SK-N-SH (cell line): ENCODE measurements at regions not wholly inside any gene's neighbourhood (a gene's known extent, or its start where the extent isn't known, plus 50 kb on each side); places are given as distances from the start of the nearest gene placed in this dataset.

Source experiments
- CTCF ChIA-PET: fragments of 300-600, 350-600 bp; formaldehyde crosslinking; extraction: SDS; loops from one replicate; lab custom pipeline; 2021; lab: Yijun Ruan, JAX
- POLR2A ChIA-PET: fragments of 350-600 bp; sonication (Branson Sonifier 250); formaldehyde crosslinking; extraction: SDS; loops from one replicate; lab custom pipeline; 2020; ENCODE audit warnings: antibody characterized with exemption, inconsistent platforms; lab: Yijun Ruan, JAX
- DNase-seq: peaks from one replicate; pipeline ENCODE4 v3.0.0; 2012
- H2AFZ ChIP-seq: fragments of 200-600 bp; sonication (generic); 2 replicates; pipeline ENCODE4 v1.8.1; 2016; ENCODE audit warnings: antibody characterized with exemption, mild to moderate bottlenecking, low read depth
- H3F3A ChIP-seq: fragments of 200-600 bp; sonication (generic); replicated peaks from 2 replicates; pipeline ENCODE3; 2016; ENCODE audit warnings: antibody characterized with exemption, mild to moderate bottlenecking; ENCODE audit not compliant: insufficient read depth
- H3K27ac ChIP-seq, 2 experiments: fragments of 200-500 bp in 1 of 2; fragments of 200-600 bp in 1 of 2; sonication (Bioruptor generic) in 1 of 2; sonication (generic), shearing (Covaris generic) in 1 of 2; 2 replicates each; pipeline versions ENCODE4 v1.5.1 to v1.6.1; 2014 to 2016; ENCODE audit warnings: low read depth in 2 of 2, inconsistent platforms in 1 of 2, low read length in 1 of 2, mild to moderate bottlenecking in 1 of 2, mixed read lengths in 1 of 2
- H3K27me3 ChIP-seq: fragments of 200-600 bp; sonication (generic), shearing (Covaris generic); 2 replicates; pipeline ENCODE4 v1.6.1; 2016; ENCODE audit warnings: mixed run types; ENCODE audit not compliant: insufficient read depth
- H3K36me3 ChIP-seq, 2 experiments: fragments of 200-500 bp in 1 of 2; fragments of 200-600 bp in 1 of 2; sonication (Bioruptor generic) in 1 of 2; sonication (generic) in 1 of 2; replicated peaks in 1 of 2; 2 replicates each; pipeline versions ENCODE3 to v1.5.1; 2014 to 2016; ENCODE audit warnings: low read length in 1 of 2, mild to moderate bottlenecking in 1 of 2; ENCODE audit not compliant: insufficient read depth in 2 of 2, control insufficient read depth in 1 of 2
- H3K4me1 ChIP-seq, 2 experiments: fragments of 200-500 bp in 1 of 2; fragments of 200-600 bp in 1 of 2; sonication (Bioruptor generic) in 1 of 2; sonication (generic), shearing (Covaris generic) in 1 of 2; 2 replicates each; pipeline versions ENCODE4 v1.5.1 to v1.6.1; 2014 to 2016; ENCODE audit warnings: low read depth in 1 of 2, low read length in 1 of 2, mixed run types in 1 of 2; ENCODE audit not compliant: insufficient read depth in 2 of 2, control insufficient read depth in 1 of 2
- H3K4me2 ChIP-seq: fragments of 200-600 bp; sonication (generic), shearing (Covaris generic); 2 replicates; pipeline ENCODE4 v1.6.1; 2017; ENCODE audit warnings: mixed run types
- H3K4me3 ChIP-seq, 2 experiments: fragments of 200-500 bp in 1 of 2; fragments of 200-600 bp in 1 of 2; sonication (Bioruptor generic) in 1 of 2; sonication (generic), shearing (Covaris generic) in 1 of 2; 2 replicates each; pipeline versions ENCODE4 v1.5.1 to v1.8.1; 2014 to 2016; ENCODE audit warnings: low read depth in 2 of 2, inconsistent platforms in 1 of 2, low read length in 1 of 2, mild to moderate bottlenecking in 1 of 2, mixed read lengths in 1 of 2, moderate library complexity in 1 of 2
- H3K79me2 ChIP-seq: fragments of 200-600 bp; sonication (generic); 2 replicates; pipeline ENCODE4 v1.8.1; 2017; ENCODE audit warnings: mild to moderate bottlenecking; ENCODE audit not compliant: insufficient read depth
- H3K9ac ChIP-seq: fragments of 200-600 bp; sonication (generic); 2 replicates; pipeline ENCODE4 v1.6.1; 2017; ENCODE audit warnings: mixed run types
- H3K9me2 ChIP-seq: fragments of 200-600 bp; sonication (generic); 2 replicates; pipeline ENCODE4 v1.6.1; 2017; ENCODE audit warnings: mixed run types
- H3K9me3 ChIP-seq: fragments of 200-600 bp; sonication (generic); 2 replicates; pipeline ENCODE4 v1.6.1; 2017; ENCODE audit warnings: mixed run types, mild to moderate bottlenecking, moderate library complexity
- H4K20me1 ChIP-seq: fragments of 200-600 bp; sonication (generic); 2 replicates; pipeline ENCODE4 v1.6.1; 2017; ENCODE audit warnings: mild to moderate bottlenecking, mixed run types; ENCODE audit not compliant: insufficient read depth
- EZH2phosphoT487 ChIP-seq: fragments of 200-600 bp; sonication (generic); IDR thresholded peaks from 2 replicates; pipeline ENCODE4 v1.6.1; 2017; ENCODE audit warnings: low read depth, mixed run types, mild to moderate bottlenecking, antibody characterized with exemption, moderate library complexity, borderline replicate concordance
- FOSL2 ChIP-seq: IDR thresholded peaks from 2 replicates; pipeline ENCODE4 v1.4.0; 2012; ENCODE audit warnings: low read depth, mild to moderate bottlenecking, moderate library complexity, borderline replicate concordance
- FOXM1 ChIP-seq: IDR thresholded peaks from 2 replicates; pipeline ENCODE4 v1.4.0; 2012; ENCODE audit warnings: low read depth, mild to moderate bottlenecking
- GABPA ChIP-seq: IDR thresholded peaks from 2 replicates; pipeline ENCODE4 v1.4.0; 2012; ENCODE audit warnings: low read depth, mild to moderate bottlenecking
- MEF2A ChIP-seq: IDR thresholded peaks from 2 replicates; pipeline ENCODE4 v1.4.0; 2012; ENCODE audit warnings: low read depth, borderline replicate concordance
- MXI1 ChIP-seq: IDR thresholded peaks from 2 replicates; pipeline ENCODE4 v1.6.1; 2012; ENCODE audit warnings: mild to moderate bottlenecking, low read depth, low read length, improper control_type of control experiment
- NRF1 ChIP-seq: IDR thresholded peaks from 2 replicates; pipeline ENCODE4 v1.6.1; 2012; ENCODE audit warnings: low read depth, mild to moderate bottlenecking, low read length
- PBX3 ChIP-seq: IDR thresholded peaks from 2 replicates; pipeline ENCODE4; 2012
- POLR2AphosphoS5 ChIP-seq: IDR thresholded peaks from 2 replicates; pipeline ENCODE4 v1.6.1; 2012; ENCODE audit warnings: low read depth, low read length
- RCOR1 ChIP-seq: fragments of 150-350 bp; IDR thresholded peaks from 2 replicates; pipeline ENCODE4 v1.6.1; 2017; ENCODE audit warnings: antibody characterized with exemption, low read length
- REST ChIP-seq: IDR thresholded peaks from 2 replicates; pipeline ENCODE4 v1.6.1; 2012; ENCODE audit warnings: mild to moderate bottlenecking, low read depth, low read length, moderate library complexity
- RFX5 ChIP-seq: IDR thresholded peaks from 2 replicates; pipeline ENCODE4 v1.6.1; 2012; ENCODE audit warnings: mild to moderate bottlenecking, improper control_type of control experiment, low read length
- RXRA ChIP-seq: IDR thresholded peaks from 2 replicates; pipeline ENCODE4 v1.4.0; 2012; ENCODE audit warnings: low read depth, mild to moderate bottlenecking, borderline replicate concordance
- SMC3 ChIP-seq: IDR thresholded peaks from 2 replicates; pipeline ENCODE4 v1.6.1; 2012; ENCODE audit warnings: low read depth, low read length, improper control_type of control experiment
- TAF1 ChIP-seq: IDR thresholded peaks from 2 replicates; pipeline ENCODE4 v1.6.1; 2012; ENCODE audit warnings: low read depth, mild to moderate bottlenecking, low read length, moderate library complexity, borderline replicate concordance
- TCF12 ChIP-seq: IDR thresholded peaks from 2 replicates; pipeline ENCODE4 v1.4.0; 2012
- TEAD4 ChIP-seq: IDR thresholded peaks from 2 replicates; pipeline ENCODE4 v1.4.0; 2012; ENCODE audit warnings: mild to moderate bottlenecking, borderline replicate concordance; ENCODE audit not compliant: insufficient read depth
- USF1 ChIP-seq: IDR thresholded peaks from 2 replicates; pipeline ENCODE4 v1.4.0; 2012; ENCODE audit warnings: low read depth, borderline replicate concordance
- USF2 ChIP-seq: fragments of 150-350 bp; IDR thresholded peaks from 2 replicates; pipeline ENCODE4 v1.6.1; 2017; ENCODE audit warnings: antibody characterized with exemption, low read length, low read depth, borderline replicate concordance
- ZBTB33 ChIP-seq: IDR thresholded peaks from 2 replicates; pipeline ENCODE4 v1.4.0; 2012; ENCODE audit warnings: low read depth, borderline replicate concordance
- WGBS: methylation state at CpG from one replicate; pipeline ENCODE4 v1.1.6; 2017; ENCODE audit warnings: low lambda C conversion rate; 5-methylcytosine and 5-hydroxymethylcytosine counted together

- ChIA-PET CTCF (no interaction called here), POLR2A (no interaction called here)
- no peaks in the 10 kb centered on the region for H3K4me1 ChIP-seq
- H3K79me2 ChIP-seq, result no peaks in the 10 kb centered on the region
- no peak overlapping the region for H3K4me2 ChIP-seq
- TF ChIP-seq ZBTB33, result no peak
- no peak for TF ChIP-seq MEF2A
- TF ChIP-seq FOXM1, result no peak
- TF ChIP-seq MXI1, result no peak
- TF ChIP-seq RCOR1, result no peak
- no peak for TF ChIP-seq GABPA
- no peak for TF ChIP-seq USF1
- TF ChIP-seq TEAD4, result no peak
- no peak for TF ChIP-seq REST
- TF ChIP-seq PBX3, result no peak
- TF ChIP-seq EZH2phosphoT487, result no peak
- TF ChIP-seq RFX5, result no peak
- TF ChIP-seq TCF12, result no peak
- no peak for TF ChIP-seq RXRA
- TF ChIP-seq USF2, result no peak
- TF ChIP-seq POLR2AphosphoS5, result no peak
- TF ChIP-seq NRF1, result no peak
- no peak for TF ChIP-seq SMC3
- no peak for TF ChIP-seq FOSL2
- TF ChIP-seq TAF1, result no peak
- no peak overlapping the region for H3K4me3 ChIP-seq
- no peaks in the 10 kb centered on the region for H3K9me2 ChIP-seq
- no peak overlapping the region for H2AFZ ChIP-seq
- H3K9ac ChIP-seq, result no peak overlapping the region
- no peaks in the 10 kb centered on the region for H4K20me1 ChIP-seq
- whole genome bisulfite sequencing, result 89% methylated on average over 3 of the region's 3 CpGs
- no peak for DNase-seq
- no peak overlapping the region for H3K27ac ChIP-seq
- H3K9me3 ChIP-seq, result no peaks in the 10 kb centered on the region
- H3K36me3 ChIP-seq, result no peaks in the 10 kb centered on the region
- H3F3A ChIP-seq, result no peaks in the 10 kb centered on the region
- no peaks in the 10 kb centered on the region for H3K27me3 ChIP-seq
Observed at GRCh38 chr3:30306896-30307295, 299.5 kb upstream of the TGFBR2 start.
